Astrocyte (in vitro differentiated cells and primary cell): ENCODE measurements at regions not wholly inside any gene's neighbourhood (a gene's known extent, or its start where the extent isn't known, plus 50 kb on each side); places are given as distances from the start of the nearest gene placed in this dataset.

ENCODE experiments used
- DNase-seq: peaks from one replicate; pipeline ENCODE4 v3.0.0-alpha.2; 2010; ENCODE audit warnings: low read depth
- FAIRE-seq: peaks from 2 replicates; lab custom pipeline; 2011; peaks lifted over from hg19 to GRCh38; lab: Jason Lieb, UNC
- H2AFZ ChIP-seq: 2 replicates; pipeline ENCODE4 v1.6.0; 2012; ENCODE audit warnings: low read depth, low read length, inconsistent platforms
- H3K27ac ChIP-seq: 2 replicates; pipeline ENCODE4 v1.5.1; 2011; ENCODE audit warnings: low read depth, low read length, inconsistent platforms
- H3K27me3 ChIP-seq: 2 replicates; pipeline ENCODE4 v1.6.0; 2011; ENCODE audit warnings: low read length, inconsistent platforms; ENCODE audit not compliant: insufficient read depth
- H3K36me3 ChIP-seq: 2 replicates; pipeline ENCODE4 v1.5.1; 2011; ENCODE audit warnings: low read length, inconsistent platforms; ENCODE audit not compliant: insufficient read depth
- H3K4me1 ChIP-seq: 2 replicates; pipeline ENCODE4 v1.5.1; 2011; ENCODE audit warnings: low read length, inconsistent platforms; ENCODE audit not compliant: insufficient read depth
- H3K4me2 ChIP-seq: 2 replicates; pipeline ENCODE4 v1.6.0; 2012; ENCODE audit warnings: low read length, inconsistent platforms
- H3K4me3 ChIP-seq: 2 replicates; pipeline ENCODE4 v1.5.1; 2011; ENCODE audit warnings: low read depth, mild to moderate bottlenecking, low read length, inconsistent platforms; ENCODE audit not compliant: insufficient read depth
- H3K79me2 ChIP-seq: 2 replicates; pipeline ENCODE4 v1.6.0; 2012; ENCODE audit warnings: mild to moderate bottlenecking, low read length, inconsistent platforms; ENCODE audit not compliant: insufficient read depth
- H3K9ac ChIP-seq: 2 replicates; pipeline ENCODE4 v1.6.0; 2012; ENCODE audit warnings: mild to moderate bottlenecking, low read length, inconsistent platforms
- H3K9me3 ChIP-seq: 2 replicates; pipeline ENCODE4 v1.5.1; 2012; ENCODE audit warnings: low read depth, mild to moderate bottlenecking, low read length, inconsistent platforms; ENCODE audit not compliant: insufficient read depth
- H4K20me1 ChIP-seq: 2 replicates; pipeline ENCODE4 v1.6.0; 2012; ENCODE audit warnings: low read length, inconsistent platforms; ENCODE audit not compliant: insufficient read depth
- H3K27ac Mint-ChIP-seq: one replicate; pipeline ENCODE4 v1.8.0; 2021; ENCODE audit warnings: mild to moderate bottlenecking, mixed read lengths; ENCODE audit not compliant: unreplicated experiment
- H3K27me3 Mint-ChIP-seq: one replicate; pipeline ENCODE4 v1.8.0; 2021; ENCODE audit warnings: low read depth, mixed read lengths; ENCODE audit not compliant: unreplicated experiment
- H3K36me3 Mint-ChIP-seq: one replicate; pipeline ENCODE4 v1.8.0; 2021; ENCODE audit warnings: low read depth, mixed read lengths; ENCODE audit not compliant: unreplicated experiment
- H3K4me1 Mint-ChIP-seq: one replicate; pipeline ENCODE4 v1.8.0; 2021; ENCODE audit warnings: low read depth, mixed read lengths; ENCODE audit not compliant: unreplicated experiment
- H3K4me3 Mint-ChIP-seq: one replicate; pipeline ENCODE4 v1.8.0; 2021; ENCODE audit warnings: mild to moderate bottlenecking, moderate library complexity, mixed read lengths; ENCODE audit not compliant: unreplicated experiment
- H3K9me3 Mint-ChIP-seq: one replicate; pipeline ENCODE4 v1.8.0; 2021; ENCODE audit warnings: mild to moderate bottlenecking, mixed read lengths; ENCODE audit not compliant: unreplicated experiment
- EZH2 ChIP-seq: IDR thresholded peaks from 2 replicates; pipeline ENCODE4 v1.6.1; 2012; ENCODE audit warnings: mild to moderate bottlenecking, low read length, inconsistent platforms; ENCODE audit not compliant: insufficient read depth
- TF ChIP-seq, protein P1 (sequence below): IDR thresholded peaks from 2 replicates; pipeline ENCODE4 v1.5.1; 2011; ENCODE audit warnings: low read depth, mild to moderate bottlenecking, inconsistent platforms, low read length, moderate library complexity; ENCODE audit not compliant: insufficient read depth

DNA sequence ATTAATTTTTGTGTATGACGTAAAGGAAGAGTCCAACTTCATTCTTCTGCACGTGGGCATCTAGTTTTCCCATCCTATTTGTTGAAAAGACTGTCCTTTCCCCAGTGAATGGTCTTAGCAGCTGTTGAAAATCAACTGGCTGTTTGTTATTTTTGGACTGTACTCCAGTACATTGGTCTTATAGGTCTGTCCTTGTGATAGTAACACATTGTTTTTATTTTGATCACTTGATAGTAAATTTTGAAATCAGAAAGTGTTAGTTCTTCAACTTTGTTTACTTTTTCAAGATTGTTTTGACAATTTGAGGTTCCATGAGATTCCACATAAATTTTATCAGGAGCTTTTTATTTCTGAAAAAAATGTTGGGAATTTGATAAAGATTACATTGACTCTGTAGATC, 280.2 kb upstream of the FOXQ1 start:
- no peak overlapping the region for H3K4me3 Mint-ChIP-seq

DNA sequence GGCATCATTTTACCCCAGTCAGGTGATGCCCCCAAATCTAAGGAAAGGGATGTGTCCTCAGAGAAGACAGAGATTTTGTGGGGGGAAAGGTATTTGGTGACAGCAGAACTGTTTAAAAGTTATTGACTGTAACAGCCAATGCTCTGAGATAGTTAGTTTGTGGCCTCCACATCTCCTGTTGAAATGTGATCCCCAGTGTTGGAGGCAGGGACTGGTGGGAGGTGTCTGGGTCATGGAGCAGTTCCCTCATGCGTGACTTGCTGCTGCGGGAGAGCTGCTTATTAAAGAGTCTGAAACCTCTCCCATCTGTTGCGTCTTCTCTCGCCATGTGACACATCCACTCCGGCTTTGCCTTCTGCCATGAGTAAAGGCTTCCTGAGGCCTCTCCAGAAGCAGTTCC, 282.8 kb upstream of the FOXQ1 start:
- DNase-seq (no peak), FAIRE-seq (no peak)
- peaks cover 2% of the 10 kb centered on the region for H3K4me1 Mint-ChIP-seq

More for the DNA sequence above, 280.2 kb upstream of the FOXQ1 start:
- no peak for FAIRE-seq
- Histone ChIP-seq H3K4me2 (no peak overlapping the region), H3K4me3 (no peak overlapping the region), H3K4me1 (no peaks in the 10 kb centered on the region), H3K79me2 (no peaks in the 10 kb centered on the region), H3K36me3 (no peaks in the 10 kb centered on the region), H4K20me1 (no peaks in the 10 kb centered on the region), H3K27ac (no peak overlapping the region), H2AFZ (no peak overlapping the region), H3K27me3 (no peaks in the 10 kb centered on the region), H3K9ac (no peak overlapping the region), H3K9me3 (no peaks in the 10 kb centered on the region)
- no peak for DNase-seq
- Mint-ChIP-seq H3K9me3 (no peaks in the 10 kb centered on the region), H3K27me3 (peaks cover 8% of the 10 kb centered on the region), H3K36me3 (no peaks in the 10 kb centered on the region), H3K27ac (no peak overlapping the region), H3K4me1 (peaks cover 2% of the 10 kb centered on the region)
- TF ChIP-seq, protein P1, sequence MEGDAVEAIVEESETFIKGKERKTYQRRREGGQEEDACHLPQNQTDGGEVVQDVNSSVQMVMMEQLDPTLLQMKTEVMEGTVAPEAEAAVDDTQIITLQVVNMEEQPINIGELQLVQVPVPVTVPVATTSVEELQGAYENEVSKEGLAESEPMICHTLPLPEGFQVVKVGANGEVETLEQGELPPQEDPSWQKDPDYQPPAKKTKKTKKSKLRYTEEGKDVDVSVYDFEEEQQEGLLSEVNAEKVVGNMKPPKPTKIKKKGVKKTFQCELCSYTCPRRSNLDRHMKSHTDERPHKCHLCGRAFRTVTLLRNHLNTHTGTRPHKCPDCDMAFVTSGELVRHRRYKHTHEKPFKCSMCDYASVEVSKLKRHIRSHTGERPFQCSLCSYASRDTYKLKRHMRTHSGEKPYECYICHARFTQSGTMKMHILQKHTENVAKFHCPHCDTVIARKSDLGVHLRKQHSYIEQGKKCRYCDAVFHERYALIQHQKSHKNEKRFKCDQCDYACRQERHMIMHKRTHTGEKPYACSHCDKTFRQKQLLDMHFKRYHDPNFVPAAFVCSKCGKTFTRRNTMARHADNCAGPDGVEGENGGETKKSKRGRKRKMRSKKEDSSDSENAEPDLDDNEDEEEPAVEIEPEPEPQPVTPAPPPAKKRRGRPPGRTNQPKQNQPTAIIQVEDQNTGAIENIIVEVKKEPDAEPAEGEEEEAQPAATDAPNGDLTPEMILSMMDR, result no peak

DNA sequence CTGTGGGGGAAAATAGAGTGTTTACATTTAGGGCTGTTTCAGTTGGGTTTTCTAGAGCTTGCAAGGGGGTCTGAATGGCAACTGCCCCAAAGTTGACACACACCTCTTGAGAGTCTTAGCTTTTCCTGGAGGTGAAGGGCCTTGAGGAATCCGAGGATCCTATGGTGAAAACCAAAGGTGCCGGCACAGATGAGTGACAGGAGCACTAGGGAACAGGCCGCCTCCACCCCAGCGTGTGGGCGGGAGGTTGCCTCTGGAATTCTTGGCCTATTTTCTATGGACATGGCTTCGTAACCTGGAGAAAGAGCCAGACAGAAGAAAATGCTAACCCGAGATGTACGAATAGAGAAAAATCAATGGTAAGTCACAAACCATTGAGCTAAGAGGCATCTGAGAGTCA, 283.2 kb upstream of the FOXQ1 start:
- H3K4me1 ChIP-seq, result no peaks in the 10 kb centered on the region
- H4K20me1 ChIP-seq, result no peaks in the 10 kb centered on the region
- Mint-ChIP-seq H3K4me3 (no peak overlapping the region), H3K9me3 (peaks cover 2% of the 10 kb centered on the region), H3K36me3 (no peaks in the 10 kb centered on the region), H3K4me1 (peaks cover 2% of the 10 kb centered on the region), H3K27ac (no peak overlapping the region), H3K27me3 (peaks cover 4% of the 10 kb centered on the region)
- no peak overlapping the region for H3K4me3 ChIP-seq
- no peak overlapping the region for H3K27ac ChIP-seq
- no peaks in the 10 kb centered on the region for H3K27me3 ChIP-seq
- DNase-seq, result no peak
- no peak overlapping the region for H2AFZ ChIP-seq
- H3K36me3 ChIP-seq, result no peaks in the 10 kb centered on the region
- no peak overlapping the region for H3K4me2 ChIP-seq
- no peaks in the 10 kb centered on the region for H3K9me3 ChIP-seq
- H3K9ac ChIP-seq, result no peak overlapping the region
- no peaks in the 10 kb centered on the region for H3K79me2 ChIP-seq
- FAIRE-seq, result no peak
- no peak for TF ChIP-seq EZH2
- TF ChIP-seq, protein P1, result no peak

More for the DNA sequence above, 282.8 kb upstream of the FOXQ1 start:
- Mint-ChIP-seq H3K4me3 (no peak overlapping the region), H3K36me3 (no peaks in the 10 kb centered on the region), H3K27ac (no peak overlapping the region), H3K9me3 (no peaks in the 10 kb centered on the region), H3K27me3 (peaks cover 4% of the 10 kb centered on the region)
- Histone ChIP-seq H3K79me2 (no peaks in the 10 kb centered on the region), H3K4me2 (no peak overlapping the region), H4K20me1 (no peaks in the 10 kb centered on the region), H3K36me3 (no peaks in the 10 kb centered on the region), H3K4me1 (no peaks in the 10 kb centered on the region), H3K4me3 (no peak overlapping the region), H3K27ac (no peak overlapping the region), H3K9me3 (no peaks in the 10 kb centered on the region), H2AFZ (no peak overlapping the region), H3K9ac (no peak overlapping the region), H3K27me3 (no peaks in the 10 kb centered on the region)
- TF ChIP-seq EZH2, result no peak
- TF ChIP-seq, protein P1, result no peak
